ENCODE measurements at regions not wholly inside any gene's neighbourhood (a gene's known extent, or its start where the extent isn't known, plus 50 kb on each side); places are given as distances from the start of the nearest gene placed in this dataset.

- TF ChIP-seq AFF4 (CRISPR knock-in tag; IDR thresholded peaks at IDR 0.05) = no peak
- no peak for TF ChIP-seq ZNF239 (CRISPR knock-in tag; IDR thresholded peaks at IDR 0.05)
- no peak for TF ChIP-seq ZNF431 (CRISPR knock-in tag; IDR thresholded peaks at IDR 0.05)
- no peak for TF ChIP-seq RFX5 (IDR thresholded peaks at IDR 0.05; ENCODE audit: low read depth, low read length)
- no peak for TF ChIP-seq STAG1 (CRISPR knock-in tag; IDR thresholded peaks at IDR 0.05; ENCODE audit: borderline replicate concordance)
These were observed 340.0 kb downstream of the TLE4 start (continued) for GRCh38 chr9:79911724-79912123.

GRCh38 chr9:79902825-79903600, 331.2 kb downstream of the TLE4 start:
- no peak overlapping the region for H3K27ac ChIP-seq (ENCODE audit: extremely low read depth, low read depth, low read length)
- H3K4me3 ChIP-seq = no peak overlapping the region
- H3K9me1 ChIP-seq (ENCODE audit: control insufficient read depth, insufficient read depth, low read length) = no peaks in the 10 kb centered on the region
- H4K20me1 ChIP-seq (replicated peaks; ENCODE audit: control insufficient read depth, insufficient read depth, low read length) = no peaks in the 10 kb centered on the region
- no peaks in the 10 kb centered on the region for H3K4me1 ChIP-seq (replicated peaks in 1 of 2; ENCODE audit: control insufficient read depth in 2 of 2, insufficient read depth in 2 of 2, low read length in 2 of 2)
- 1% methylated on average over 7 of the region's 7 CpGs for WGBS (ENCODE audit: insufficient coverage, low coverage, missing lambda C conversion rate)
- H3K9ac ChIP-seq (ENCODE audit: insufficient read depth in 1 of 2, low read depth in 2 of 2, low read length in 2 of 2) = no peak overlapping the region
- ChIA-PET CTCF (ENCODE audit: low intra/inter-chr PET ratio) (no interaction called here), POLR2A (no interaction called here)
- H3K27me3 ChIP-seq (ENCODE audit: control insufficient read depth in 2 of 2, insufficient read depth in 2 of 2, low read length in 2 of 2) = no peaks in the 10 kb centered on the region
- H3K36me3 ChIP-seq (ENCODE audit: control insufficient read depth, insufficient read depth, low read length) = no peaks in the 10 kb centered on the region
- intact Hi-C loops (cut with micrococcal nuclease) (no loop called here), in situ Hi-C loops (cut with MboI) (no loop called here)
- BruUV-seq (replicated peaks) = no TSS peak
- no peaks in the 10 kb centered on the region for H3K9me3 ChIP-seq (replicated peaks; ENCODE audit: control insufficient read depth, insufficient read depth, low read depth, low read length)
- no peak for DNase-seq (ENCODE audit: extremely low read depth in 1 of 4, low spot score in 3 of 4)
- no peak overlapping the region for H3K4me2 ChIP-seq (ENCODE audit: insufficient read depth, low read length)
- FAIRE-seq = no peak
- H3K79me2 ChIP-seq (ENCODE audit: control insufficient read depth, insufficient read depth, low read length) = no peaks in the 10 kb centered on the region
- no peak for ATAC-seq
- H2AFZ ChIP-seq (ENCODE audit: low read depth, low read length) = no peak overlapping the region
- TF ChIP-seq SIRT6 (IDR thresholded peaks at IDR 0.05; ENCODE audit: low read depth, low read length) = no peak
- no peak for TF ChIP-seq JUN (IDR thresholded peaks at IDR 0.05; ENCODE audit: borderline replicate concordance, low read depth, low read length)
- no peak for TF ChIP-seq JUN (CRISPR knock-in tag; IDR thresholded peaks at IDR 0.05; ENCODE audit: borderline replicate concordance)
- no peak for TF ChIP-seq KLF1 (tag; IDR thresholded peaks at IDR 0.05)
- TF ChIP-seq ZBTB1 (CRISPR knock-in tag; IDR thresholded peaks at IDR 0.05; ENCODE audit: borderline replicate concordance, low read depth) = no peak
- TF ChIP-seq FOXA1 (IDR thresholded peaks at IDR 0.05; ENCODE audit: borderline replicate concordance) = no peak
- TF ChIP-seq ELF1 (tag; IDR thresholded peaks at IDR 0.05) = no peak
- no peak for TF ChIP-seq BCL6 (CRISPR knock-in tag; IDR thresholded peaks at IDR 0.05)
- TF ChIP-seq TAF1 (IDR thresholded peaks at IDR 0.05; ENCODE audit: control insufficient read depth, extremely low read depth, insufficient read depth, low read length, severe bottlenecking) = no peak
- no peak for TF ChIP-seq RAD21 (CRISPR knock-in tag; conservative IDR thresholded peaks at IDR 0.05 in 1 of 2, IDR thresholded peaks at IDR 0.05 in 1 of 2)
- TF ChIP-seq SOX6 (IDR thresholded peaks at IDR 0.05) = no peak
- no peak for TF ChIP-seq NR2F6 (CRISPR knock-in tag; IDR thresholded peaks at IDR 0.05)
- TF ChIP-seq MTA1 (IDR thresholded peaks at IDR 0.05; ENCODE audit: borderline replicate concordance) = no peak
